Panc1 (cell line): ENCODE measurements at regions not wholly inside any gene's neighbourhood (a gene's known extent, or its start where the extent isn't known, plus 50 kb on each side); places are given as distances from the start of the nearest gene placed in this dataset.
"Not testable (repeated sequence)": the region's sequence is repeated elsewhere in the genome, so short reads cannot be mapped to it uniquely, and the experiment has no call there.

Experiments
- ATAC-seq: fragments of 200-7000 bp; cut with Tn5 transposase; 2 replicates; pipeline ENCODE4 v1.9.1; 2020; ENCODE audit warnings: mild to moderate bottlenecking, moderate library complexity
- BruUV-seq: library from RNA; stranded (reverse); fragments of 400-500 nt; replicated peaks from 2 replicates; lab custom pipeline; 2021; lab: Mats Ljungman, UMichigan
- CTCF ChIA-PET: fragments of 300-600 bp; sonication (Branson Sonifier 250); formaldehyde crosslinking; loops from one replicate; lab custom pipeline; 2022; ENCODE audit warnings: antibody characterized with exemption; lab: Charles Lee
- POLR2A ChIA-PET: fragments of 300-600 bp; sonication (Branson Sonifier 250); formaldehyde crosslinking; loops from one replicate; lab custom pipeline; 2022; ENCODE audit warnings: antibody characterized with exemption; lab: Charles Lee
- DNase-seq: peaks from one replicate; pipeline ENCODE4 v3.0.0-alpha.2; 2010; ENCODE audit warnings: low read depth, low spot score
- H3K27ac ChIP-seq: 2 replicates; pipeline ENCODE4 v1.5.1; 2011; ENCODE audit warnings: mild to moderate bottlenecking, low read length, inconsistent platforms
- H3K27me3 ChIP-seq: fragments of 200-500 bp; sonication (Bioruptor generic); 2 replicates; pipeline ENCODE4 v1.6.0; 2014; ENCODE audit warnings: low read length, inconsistent platforms; ENCODE audit not compliant: control insufficient read depth, insufficient read depth
- H3K36me3 ChIP-seq: fragments of 200-500 bp; sonication (Bioruptor generic); 2 replicates; pipeline ENCODE4 v1.5.1; 2014; ENCODE audit warnings: inconsistent platforms, mild to moderate bottlenecking, low read length, moderate library complexity; ENCODE audit not compliant: control insufficient read depth, insufficient read depth
- H3K4me1 ChIP-seq: 2 replicates; pipeline ENCODE4 v1.5.1; 2011; ENCODE audit warnings: inconsistent platforms, mild to moderate bottlenecking, low read length, moderate library complexity; ENCODE audit not compliant: control insufficient read depth, insufficient read depth
- H3K4me3 ChIP-seq, 2 experiments: 2 replicates each; pipeline ENCODE4 v1.5.1; 2011 to 2012; ENCODE audit warnings: low read depth in 2 of 2, low read length in 2 of 2, mild to moderate bottlenecking in 2 of 2, inconsistent platforms in 1 of 2, moderate library complexity in 1 of 2
- H3K9me3 ChIP-seq: fragments of 200-500 bp; sonication (Bioruptor generic); 2 replicates; pipeline ENCODE4 v1.5.1; 2014; ENCODE audit warnings: low read depth, mild to moderate bottlenecking, inconsistent platforms, low read length, moderate library complexity; ENCODE audit not compliant: control insufficient read depth, insufficient read depth
- CTCF ChIP-seq: fragments of 450-650 bp; IDR thresholded peaks from 2 replicates; pipeline ENCODE4 v1.5.1; 2017; ENCODE audit warnings: mild to moderate bottlenecking
- POLR2AphosphoS5 ChIP-seq: IDR thresholded peaks from 2 replicates; pipeline ENCODE4 v1.6.1; 2012; ENCODE audit warnings: mild to moderate bottlenecking, low read depth, low read length, moderate library complexity
- REST ChIP-seq, 2 experiments: IDR thresholded peaks; 2 replicates each; pipeline ENCODE4 v1.6.1; 2011 to 2012; ENCODE audit warnings: low read depth in 2 of 2, control low read depth in 1 of 2, low read length in 1 of 2, mild to moderate bottlenecking in 1 of 2, moderate library complexity in 1 of 2; ENCODE audit not compliant: insufficient read depth in 1 of 2
- SIN3A ChIP-seq: IDR thresholded peaks from 2 replicates; pipeline ENCODE4 v1.6.1; 2012; ENCODE audit warnings: low read depth, mild to moderate bottlenecking, low read length, moderate library complexity, borderline replicate concordance; ENCODE audit not compliant: insufficient read depth
- TCF7L2 ChIP-seq: IDR thresholded peaks from 2 replicates; pipeline ENCODE4 v1.6.1; 2011; ENCODE audit warnings: mild to moderate bottlenecking, low read depth, low read length, inconsistent platforms
- in situ Hi-C: cut with HindIII; loops from 2 replicates; pipeline ENCODE4 v1.10.0; 2016; ENCODE audit warnings: low sequenced_read_pairs, low pct_unique_long_range_greater_than_20kb
- intact Hi-C: fragments of 100-400 bp; cut with micrococcal nuclease; formaldehyde crosslinking; loops from one replicate; pipeline ENCODE4 v1.10.0; 2022; ENCODE audit not compliant: unreplicated experiment

- Histone ChIP-seq H3K4me3 (no peak overlapping the region), H3K27me3 (no peaks in the 10 kb centered on the region), H3K36me3 (no peaks in the 10 kb centered on the region), H3K4me1 (no peaks in the 10 kb centered on the region), H3K9me3 (no peaks in the 10 kb centered on the region), H3K27ac (no peak overlapping the region)
- CTCF ChIA-PET: no interaction called here
- POLR2A ChIA-PET: no interaction called here
- in situ Hi-C loops (no loop called here), intact Hi-C loops (no loop called here)
- no peak for ATAC-seq
- BruUV-seq: no TSS peak
- DNase-seq: no peak
- TF ChIP-seq REST (IDR thresholded peaks at IDR 0.05; ENCODE audit: insufficient read depth in 1 of 2, low read depth in 2 of 2, low read length in 1 of 2) (no peak), SIN3A (no peak), CTCF (no peak), POLR2AphosphoS5 (no peak), TCF7L2 (no peak)
Measured at GRCh38 chr6:12548526-12548925, 168.0 kb upstream of the PHACTR1 start.

GRCh38 chr6:12549445-12549844 lies 167.1 kb upstream of the PHACTR1 start:
- H3K9me3 ChIP-seq, CTCF ChIA-PET, H3K4me1 ChIP-seq, POLR2A ChIA-PET, BruUV-seq, ATAC-seq, H3K27ac ChIP-seq, DNase-seq, H3K27me3 ChIP-seq, H3K4me3 ChIP-seq, H3K36me3 ChIP-seq, intact Hi-C loops, in situ Hi-C loops: not testable (repeated sequence)

- in situ Hi-C loops, H3K4me1 ChIP-seq, H3K27me3 ChIP-seq, intact Hi-C loops, ATAC-seq, H3K36me3 ChIP-seq, H3K27ac ChIP-seq, H3K9me3 ChIP-seq, H3K4me3 ChIP-seq, DNase-seq, POLR2A ChIA-PET, CTCF ChIA-PET, BruUV-seq: not testable (repeated sequence)
Measured at GRCh38 chr6:12554820-12555219, 161.7 kb upstream of the PHACTR1 start.
